ENCODE measurements at regions not wholly inside any gene's neighbourhood (a gene's known extent, or its start where the extent isn't known, plus 50 kb on each side); places are given as distances from the start of the nearest gene placed in this dataset.
A peak's percentile ranks its signal among the peaks of the same experiment; 100 is the strongest.

DNA sequence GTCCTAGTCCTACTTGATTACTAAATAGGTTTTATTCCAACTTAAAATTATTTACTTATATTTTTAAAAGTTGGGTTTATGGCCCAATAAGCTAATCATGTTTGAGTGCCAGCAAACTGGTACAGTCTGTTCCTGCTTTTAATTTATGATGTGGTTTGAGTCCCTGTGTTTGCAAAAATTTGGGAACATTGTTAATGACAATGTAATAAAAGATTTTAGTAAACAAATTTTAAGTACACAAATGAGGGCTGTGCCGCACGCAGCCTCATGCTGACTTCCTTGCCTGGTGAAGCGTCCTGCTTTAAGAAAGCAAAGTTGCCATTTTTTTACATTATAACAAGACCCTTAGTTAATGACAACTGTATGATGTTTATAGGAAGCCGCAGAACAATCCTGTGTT is 96.8 kb upstream of the MAP1B start:
- no peak for DNase-seq

DNA sequence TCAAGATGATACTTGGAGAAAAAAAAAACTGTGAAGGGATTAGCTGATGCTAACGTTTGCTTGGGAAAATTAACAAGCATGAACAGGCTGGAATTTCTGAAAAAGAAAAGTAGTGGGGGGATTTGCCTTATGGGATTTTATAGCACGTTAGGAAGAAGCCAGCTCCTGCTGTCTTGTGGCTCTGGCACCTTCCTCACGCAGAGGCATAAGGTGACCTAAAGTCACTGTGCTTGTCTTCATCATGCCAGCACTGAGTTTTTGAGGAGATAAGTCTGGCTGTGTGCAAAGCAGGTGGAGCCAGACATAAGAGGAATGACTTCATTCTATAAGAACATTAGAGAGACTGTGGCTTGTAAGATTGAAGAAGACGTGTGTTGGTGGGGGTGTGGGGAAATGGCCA is 94.4 kb upstream of the MAP1B start:
- no peak for DNase-seq

GRCh38 chr5:72013766-72014624 is 93.3 kb upstream of the MAP1B start:
- DNase-seq = no peak

GRCh38 chr5:72015103-72015548 is 92.1 kb upstream of the MAP1B start:
- DNase-seq = peak; percentile 25

DNA sequence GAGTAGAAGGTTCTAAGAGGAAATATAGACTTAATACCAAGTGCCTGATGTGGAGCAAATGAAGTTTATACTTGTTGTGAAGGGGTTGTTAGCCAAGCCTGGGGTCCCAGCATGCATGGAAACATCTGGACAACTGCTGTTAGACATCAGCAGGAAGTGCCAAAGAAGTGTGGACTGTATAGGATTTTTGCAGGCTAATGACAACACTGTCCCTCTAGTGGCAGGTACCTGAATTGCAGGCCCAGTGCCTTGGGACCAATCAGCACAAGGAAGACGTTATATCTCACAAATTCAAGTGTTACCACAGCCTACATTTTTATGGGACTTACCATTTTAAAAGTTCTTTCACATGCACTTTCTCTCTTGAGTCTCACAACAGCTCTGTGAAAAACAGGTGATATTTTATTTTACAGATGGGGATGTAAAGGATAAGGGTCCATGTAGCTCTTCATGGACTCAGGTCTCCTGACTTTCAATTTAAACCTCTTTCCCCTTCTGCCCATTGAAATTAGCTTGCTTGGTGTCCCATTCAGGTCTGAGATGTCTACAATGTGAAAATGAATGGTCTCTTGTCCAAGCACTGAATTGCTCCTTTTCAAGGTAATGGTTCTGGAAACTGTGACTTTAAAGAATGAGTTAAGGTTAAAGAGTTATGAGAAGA is 89.0 kb upstream of the MAP1B start:
- peak; percentile 43 for DNase-seq

DNA sequence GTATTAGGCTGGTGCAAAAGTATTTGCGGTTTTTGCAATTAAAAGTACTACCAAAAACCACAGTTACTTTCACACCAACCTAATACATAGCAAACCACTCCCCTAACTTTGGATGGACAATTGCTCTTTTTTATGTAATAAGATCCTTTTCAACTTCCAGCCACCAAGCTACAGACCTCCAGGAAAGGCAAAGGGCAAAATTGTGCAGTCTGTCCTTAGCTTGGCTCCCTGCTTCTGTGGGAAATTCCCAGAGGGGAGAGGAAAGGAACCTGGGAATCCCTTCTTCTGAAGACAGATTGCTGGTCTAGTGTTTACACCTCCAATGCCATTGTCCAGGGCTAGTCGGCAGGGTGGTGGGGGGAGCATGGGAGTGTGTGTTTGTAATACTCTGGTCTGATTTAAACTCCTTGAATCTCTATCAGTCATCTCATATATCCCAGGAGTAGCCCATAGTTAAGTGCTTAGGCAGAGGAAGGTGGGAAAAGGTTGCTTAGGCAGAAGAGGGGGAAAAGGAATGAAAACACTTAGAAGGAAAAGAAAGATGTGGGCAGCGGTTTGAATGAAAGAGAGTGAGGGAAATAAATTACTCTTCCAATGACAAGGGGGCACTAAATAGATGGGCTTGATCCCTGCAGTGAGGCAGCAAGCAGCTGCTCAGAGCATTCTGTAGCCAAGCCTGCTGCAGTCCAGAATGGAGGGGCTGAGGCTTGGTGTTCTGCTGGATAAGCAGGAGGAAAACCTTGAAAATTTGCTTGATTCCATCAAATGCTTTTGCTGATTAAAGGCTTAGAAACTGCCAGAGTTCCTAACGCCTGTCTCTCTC is 86.9 kb upstream of the MAP1B start:
- no peak for DNase-seq

- no peak for DNase-seq
These were observed 85.5 kb upstream of the MAP1B start for GRCh38 chr5:72021651-72022357.

- no peak for DNase-seq
These were observed 78.9 kb upstream of the MAP1B start for GRCh38 chr5:72028382-72028781.

GRCh38 chr5:72030237-72030636 is 77.0 kb upstream of the MAP1B start:
- no peak for DNase-seq

GRCh38 chr5:72032788-72033187 is 74.5 kb upstream of the MAP1B start:
- DNase-seq = no peak

GRCh38 chr5:72034770-72035169 is 72.5 kb upstream of the MAP1B start:
- DNase-seq = no peak

DNA sequence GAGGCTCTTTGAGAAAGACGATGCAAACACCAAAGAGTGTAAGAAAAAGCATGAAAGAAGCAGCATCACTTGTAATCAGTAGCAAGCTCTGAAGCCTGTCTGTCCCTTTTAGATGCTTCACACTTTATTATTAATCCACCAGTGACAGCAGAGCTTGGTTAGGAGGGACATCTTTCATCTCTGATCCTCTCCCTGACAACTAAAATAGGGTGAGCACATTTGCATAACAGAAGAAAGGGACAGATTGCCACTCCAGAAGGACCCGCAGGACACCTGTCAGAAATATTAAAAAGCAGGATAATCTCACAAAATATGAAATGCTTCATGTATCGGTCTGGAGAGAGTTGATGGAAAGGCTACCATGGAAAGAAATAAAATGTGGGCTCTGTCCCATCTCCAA is 71.4 kb upstream of the MAP1B start:
- no peak for DNase-seq

DNA sequence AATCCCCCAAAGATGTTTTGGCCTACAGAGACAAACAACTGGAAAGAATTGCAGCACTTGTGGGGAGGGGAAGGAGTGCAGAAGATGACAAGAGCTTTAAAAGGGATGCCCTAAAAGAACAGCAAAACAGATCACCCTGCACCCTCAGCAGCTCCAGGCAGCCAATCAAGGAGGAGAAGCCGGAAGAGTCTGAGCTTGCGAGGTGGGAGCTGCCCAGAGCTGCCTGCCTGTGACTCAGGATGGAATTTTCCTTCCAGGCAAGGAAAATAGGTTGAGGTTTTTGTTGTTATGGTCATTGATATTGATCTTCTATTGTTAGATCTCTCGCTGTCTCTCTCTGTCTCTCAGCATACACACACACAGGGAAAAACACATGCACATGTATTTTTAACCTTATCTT is 70.3 kb upstream of the MAP1B start:
- no peak for DNase-seq

DNA sequence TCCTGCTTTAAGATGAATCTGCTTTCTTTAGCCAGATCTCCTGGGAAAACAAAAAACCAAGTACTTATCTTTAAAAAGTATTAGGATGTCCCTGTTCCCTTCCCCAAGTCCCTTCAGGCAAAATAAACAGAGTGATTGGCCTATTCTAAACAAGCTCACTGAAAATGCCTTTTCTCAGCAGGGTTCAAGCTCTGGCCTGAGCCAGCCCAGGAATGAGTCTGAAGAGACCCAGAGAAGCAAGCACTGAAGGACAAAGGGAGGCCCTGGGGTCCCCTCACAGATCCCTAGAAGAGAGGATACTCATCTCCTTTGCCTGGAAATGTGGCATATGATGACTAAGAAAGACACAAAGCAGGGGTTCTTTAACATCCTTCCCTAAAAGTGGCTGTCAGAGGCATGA is 66.8 kb upstream of the MAP1B start:
- DNase-seq = no peak

GRCh38 chr5:72041654-72042053 is 65.6 kb upstream of the MAP1B start:
- no peak for DNase-seq

DNA sequence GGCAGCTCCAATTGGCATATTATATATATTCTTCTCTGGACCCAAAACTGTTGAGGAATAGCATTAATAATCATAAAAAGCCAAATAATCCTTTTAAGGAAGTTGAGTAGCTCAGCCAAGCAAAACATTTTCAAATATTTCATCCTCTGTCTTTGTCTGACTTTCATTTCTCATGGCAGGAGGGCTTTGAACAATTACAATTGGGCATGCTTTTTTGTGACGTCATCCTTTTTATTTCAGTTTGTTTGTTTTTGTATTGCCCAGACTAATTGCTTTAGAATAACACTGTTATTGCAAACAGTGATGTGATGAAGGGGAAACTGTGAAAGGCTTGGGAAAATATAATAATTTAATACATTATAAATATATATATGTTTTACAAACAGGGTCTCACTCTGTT is 65.2 kb upstream of the MAP1B start:
- DNase-seq = no peak

DNA sequence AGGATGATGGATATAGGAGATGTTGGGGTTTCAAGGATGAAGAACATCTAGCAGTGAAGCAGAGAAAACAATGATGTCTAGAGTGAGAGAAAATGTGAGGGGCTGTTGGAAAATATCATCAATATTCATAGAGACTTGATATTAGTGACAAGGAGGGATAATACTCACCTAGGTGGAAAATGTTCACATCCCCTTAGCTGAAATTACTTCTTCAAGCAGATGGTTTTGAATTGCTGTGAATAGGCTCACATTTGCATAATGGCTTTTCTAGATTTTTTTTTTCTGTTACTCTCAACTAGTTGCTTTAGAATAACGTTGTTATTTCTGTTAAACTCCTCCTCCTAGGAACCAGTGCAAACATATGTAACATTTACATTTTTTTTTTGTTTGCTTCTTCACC is 61.6 kb upstream of the MAP1B start:
- no peak for DNase-seq

- peak; percentile 32 for DNase-seq
These were observed 61.2 kb upstream of the MAP1B start for GRCh38 chr5:72046106-72046505.

- no peak for DNase-seq
These were observed 51.6 kb upstream of the MAP1B start for GRCh38 chr5:72055636-72056035.
